Nephron (organoid): ENCODE measurements at regions not wholly inside any gene's neighbourhood (a gene's known extent, or its start where the extent isn't known, plus 50 kb on each side); places are given as distances from the start of the nearest gene placed in this dataset.

Experiments
- H3K27ac Mint-ChIP-seq, 3 experiments: 2 replicates each; pipeline ENCODE4 v1.8.0; 2020; ENCODE audit warnings: mixed read lengths in 3 of 3, mild to moderate bottlenecking in 2 of 3, moderate library complexity in 1 of 3
- H3K27me3 Mint-ChIP-seq: 2 replicates; pipeline ENCODE4 v1.8.0; 2021; ENCODE audit warnings: low read depth, mild to moderate bottlenecking, moderate library complexity, mixed read lengths
- H3K36me3 Mint-ChIP-seq: 2 replicates; pipeline ENCODE4 v1.8.0; 2020; ENCODE audit warnings: low read depth, mixed read lengths
- H3K4me1 Mint-ChIP-seq: 2 replicates; pipeline ENCODE4 v1.8.0; 2020; ENCODE audit warnings: mixed read lengths
- H3K4me3 Mint-ChIP-seq, 3 experiments: 2 replicates each; pipeline ENCODE4 v1.8.0; 2020; ENCODE audit warnings: mild to moderate bottlenecking in 3 of 3, mixed read lengths in 3 of 3, moderate library complexity in 2 of 3
- H3K9me3 Mint-ChIP-seq: 2 replicates; pipeline ENCODE4 v1.8.0; 2020; ENCODE audit warnings: mixed read lengths
- CTCF ChIP-seq, 3 experiments: fragments of 200-600 bp; sonication (generic); IDR thresholded peaks; one replicate each; pipeline ENCODE4 v1.5.0; 2021; ENCODE audit warnings: antibody characterized with exemption in 3 of 3; ENCODE audit not compliant: unreplicated experiment in 3 of 3

- Mint-ChIP-seq H3K4me1 (no peaks in the 10 kb centered on the region), H3K27me3 (peaks cover 58% of the 10 kb centered on the region), H3K36me3 (no peaks in the 10 kb centered on the region), H3K27ac (no peak overlapping the region), H3K9me3 (no peaks in the 10 kb centered on the region), H3K4me3 (no peak overlapping the region)
- no peak for TF ChIP-seq CTCF (IDR thresholded peaks at IDR 0.05; ENCODE audit: unreplicated experiment in 3 of 3)
These were observed 255.9 kb upstream of the IRX1 start for GRCh38 chr5:3339798-3340115.

- Mint-ChIP-seq H3K9me3 (no peaks in the 10 kb centered on the region), H3K27me3 (peaks cover 56% of the 10 kb centered on the region), H3K4me3 (no peak overlapping the region)
These were observed 256.4 kb upstream of the IRX1 start for GRCh38 chr5:3339092-3339797.

GRCh38 chr5:3337812-3338541 lies 257.7 kb upstream of the IRX1 start:
- no peak for TF ChIP-seq CTCF (IDR thresholded peaks at IDR 0.05; ENCODE audit: unreplicated experiment in 3 of 3)
- Mint-ChIP-seq H3K36me3 (no peaks in the 10 kb centered on the region), H3K9me3 (no peaks in the 10 kb centered on the region), H3K4me3 (no peak overlapping the region), H3K27ac (no peak overlapping the region), H3K27me3 (peaks cover 53% of the 10 kb centered on the region), H3K4me1 (peaks cover 4% of the 10 kb centered on the region)

More at GRCh38 chr5:3339092-3339797, 256.4 kb upstream of the IRX1 start:
- H3K4me1 Mint-ChIP-seq = peaks cover 3% of the 10 kb centered on the region
- H3K27ac Mint-ChIP-seq = no peak overlapping the region
- no peak for TF ChIP-seq CTCF (IDR thresholded peaks at IDR 0.05; ENCODE audit: unreplicated experiment in 3 of 3)
- no peaks in the 10 kb centered on the region for H3K36me3 Mint-ChIP-seq

- Mint-ChIP-seq H3K4me3 (no peak overlapping the region), H3K9me3 (no peaks in the 10 kb centered on the region), H3K4me1 (peaks cover 4% of the 10 kb centered on the region), H3K36me3 (no peaks in the 10 kb centered on the region), H3K27ac (no peak overlapping the region), H3K27me3 (peaks cover 54% of the 10 kb centered on the region)
- no peak for TF ChIP-seq CTCF (IDR thresholded peaks at IDR 0.05; ENCODE audit: unreplicated experiment in 3 of 3)
These were observed 259.0 kb upstream of the IRX1 start for GRCh38 chr5:3336666-3337065.

GRCh38 chr5:3335301-3335700 lies 260.3 kb upstream of the IRX1 start:
- no peak for TF ChIP-seq CTCF (IDR thresholded peaks at IDR 0.05; ENCODE audit: unreplicated experiment in 3 of 3)
- no peaks in the 10 kb centered on the region for H3K9me3 Mint-ChIP-seq
- no peak overlapping the region for H3K4me3 Mint-ChIP-seq
- no peaks in the 10 kb centered on the region for H3K36me3 Mint-ChIP-seq
- H3K4me1 Mint-ChIP-seq = peaks cover 4% of the 10 kb centered on the region
- H3K27me3 Mint-ChIP-seq = peaks cover 52% of the 10 kb centered on the region
- H3K27ac Mint-ChIP-seq = no peak overlapping the region

GRCh38 chr5:3333836-3334235 lies 261.8 kb upstream of the IRX1 start:
- Mint-ChIP-seq H3K4me3 (no peak overlapping the region), H3K9me3 (peaks cover 3% of the 10 kb centered on the region), H3K4me1 (peaks cover 4% of the 10 kb centered on the region), H3K27ac (no peak overlapping the region), H3K27me3 (peaks cover 40% of the 10 kb centered on the region), H3K36me3 (no peaks in the 10 kb centered on the region)
- no peak for TF ChIP-seq CTCF (IDR thresholded peaks at IDR 0.05; ENCODE audit: unreplicated experiment in 3 of 3)
